GM12872 (cell line): ENCODE measurements at regions not wholly inside any gene's neighbourhood (a gene's known extent, or its start where the extent isn't known, plus 50 kb on each side); places are given as distances from the start of the nearest gene placed in this dataset.

Source experiments
- TF ChIP-seq, protein P1 (sequence below): IDR thresholded peaks from 3 replicates; pipeline ENCODE4 v1.5.1; 2011; ENCODE audit warnings: low read depth, mild to moderate bottlenecking, low read length, moderate library complexity; ENCODE audit not compliant: insufficient read depth

DNA sequence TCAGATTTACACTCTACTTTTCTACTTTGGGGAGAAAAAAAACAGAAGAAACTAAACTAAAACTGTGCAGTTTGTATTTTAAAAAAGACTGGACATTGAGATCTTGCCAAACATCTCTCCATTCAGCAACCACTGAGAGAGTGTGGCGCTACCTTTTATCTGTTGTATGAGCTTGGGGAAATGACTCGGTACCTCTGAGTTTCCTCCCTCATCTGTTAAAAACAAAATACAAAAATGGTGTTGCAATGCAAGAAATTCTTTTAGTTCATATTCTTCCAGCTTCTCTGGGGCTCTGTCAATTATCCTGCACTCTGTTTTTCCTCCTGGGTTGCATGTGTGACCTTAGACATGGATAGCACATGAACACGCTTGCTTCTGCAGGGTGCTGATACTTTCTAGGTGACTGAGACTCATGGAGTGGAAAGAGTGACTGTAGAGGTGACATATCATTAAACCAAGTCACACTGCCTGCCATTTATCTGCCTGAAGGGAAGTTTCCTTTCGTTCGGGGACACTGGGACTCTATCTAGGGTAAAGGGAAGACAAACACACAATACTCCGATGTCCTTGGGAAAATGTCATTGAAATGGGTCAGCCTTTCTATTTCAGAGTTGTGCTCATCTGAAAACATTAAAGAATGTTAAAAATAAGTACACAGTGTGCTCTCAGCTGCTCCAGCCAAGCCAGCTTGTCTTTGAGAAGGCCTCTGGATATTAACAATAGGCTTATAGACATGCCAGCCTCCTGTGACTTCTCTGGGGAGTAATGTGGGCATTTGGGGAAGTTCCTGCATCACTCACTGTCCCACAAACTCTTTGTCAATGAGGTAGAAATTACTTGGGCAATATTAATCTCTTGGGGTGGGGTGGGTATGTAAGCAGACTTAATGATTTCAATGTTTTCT is 91.4 kb downstream of the TRIB2 start:
- TF ChIP-seq, protein P1, sequence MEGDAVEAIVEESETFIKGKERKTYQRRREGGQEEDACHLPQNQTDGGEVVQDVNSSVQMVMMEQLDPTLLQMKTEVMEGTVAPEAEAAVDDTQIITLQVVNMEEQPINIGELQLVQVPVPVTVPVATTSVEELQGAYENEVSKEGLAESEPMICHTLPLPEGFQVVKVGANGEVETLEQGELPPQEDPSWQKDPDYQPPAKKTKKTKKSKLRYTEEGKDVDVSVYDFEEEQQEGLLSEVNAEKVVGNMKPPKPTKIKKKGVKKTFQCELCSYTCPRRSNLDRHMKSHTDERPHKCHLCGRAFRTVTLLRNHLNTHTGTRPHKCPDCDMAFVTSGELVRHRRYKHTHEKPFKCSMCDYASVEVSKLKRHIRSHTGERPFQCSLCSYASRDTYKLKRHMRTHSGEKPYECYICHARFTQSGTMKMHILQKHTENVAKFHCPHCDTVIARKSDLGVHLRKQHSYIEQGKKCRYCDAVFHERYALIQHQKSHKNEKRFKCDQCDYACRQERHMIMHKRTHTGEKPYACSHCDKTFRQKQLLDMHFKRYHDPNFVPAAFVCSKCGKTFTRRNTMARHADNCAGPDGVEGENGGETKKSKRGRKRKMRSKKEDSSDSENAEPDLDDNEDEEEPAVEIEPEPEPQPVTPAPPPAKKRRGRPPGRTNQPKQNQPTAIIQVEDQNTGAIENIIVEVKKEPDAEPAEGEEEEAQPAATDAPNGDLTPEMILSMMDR, result no peak

DNA sequence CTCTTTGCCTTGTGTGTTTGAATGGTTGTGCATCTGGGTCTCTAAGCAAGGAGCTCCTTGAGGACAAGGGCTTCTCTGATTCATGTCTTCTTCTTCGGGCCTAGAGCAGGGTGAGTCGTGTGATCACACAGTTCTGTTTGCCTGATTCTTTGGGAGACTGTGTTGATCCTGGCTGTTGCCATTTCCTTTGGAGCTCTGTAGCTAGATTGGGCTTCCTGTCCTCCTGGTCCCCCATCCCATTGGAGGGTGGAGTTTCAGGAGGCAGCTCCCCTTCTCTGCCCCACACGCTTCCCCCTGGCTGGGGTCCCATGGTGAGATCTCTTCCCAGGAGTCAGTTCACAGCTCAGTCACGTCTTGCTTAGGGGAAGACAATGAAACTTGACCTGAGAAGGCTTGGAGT is 92.8 kb downstream of the TRIB2 start:
- TF ChIP-seq, protein P1, result no peak

DNA sequence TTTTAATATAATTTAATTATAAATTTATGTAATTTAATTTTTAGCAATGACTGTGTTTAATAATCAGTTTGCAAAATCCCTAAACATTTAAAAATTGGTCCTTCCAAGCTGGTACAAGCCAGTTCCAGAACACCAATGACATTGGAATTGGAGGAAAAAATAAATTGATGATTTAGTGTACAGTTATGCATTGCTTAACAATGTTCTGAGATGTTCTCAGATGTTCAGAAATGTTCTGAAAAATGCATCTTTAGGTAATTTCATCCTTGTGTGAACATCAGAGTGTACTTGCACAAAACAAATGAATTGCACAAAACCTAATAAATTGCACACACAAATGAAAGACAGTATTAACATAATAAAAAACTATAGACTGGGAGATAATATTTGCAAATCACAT is 95.2 kb downstream of the TRIB2 start:
- TF ChIP-seq, protein P1, result no peak

DNA sequence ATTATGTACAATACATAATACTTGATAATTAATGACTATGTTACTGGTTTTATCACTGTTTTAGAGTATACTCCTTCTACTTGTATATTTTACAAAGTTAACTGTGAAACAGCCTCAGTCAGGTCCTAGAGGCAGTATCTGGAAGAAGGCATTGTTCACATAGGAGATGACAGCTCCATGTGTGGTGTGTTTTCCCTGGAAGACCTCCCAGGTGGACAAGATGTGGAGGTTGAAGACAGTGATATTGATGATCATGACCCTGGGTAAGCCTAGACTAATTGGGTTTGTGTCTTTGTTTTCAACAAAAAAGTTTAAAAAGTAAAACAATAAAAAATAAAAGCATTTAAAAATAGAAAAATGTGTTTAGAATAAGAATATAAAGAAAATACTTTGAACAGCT is 96.4 kb downstream of the TRIB2 start:
- TF ChIP-seq, protein P1, result no peak

DNA sequence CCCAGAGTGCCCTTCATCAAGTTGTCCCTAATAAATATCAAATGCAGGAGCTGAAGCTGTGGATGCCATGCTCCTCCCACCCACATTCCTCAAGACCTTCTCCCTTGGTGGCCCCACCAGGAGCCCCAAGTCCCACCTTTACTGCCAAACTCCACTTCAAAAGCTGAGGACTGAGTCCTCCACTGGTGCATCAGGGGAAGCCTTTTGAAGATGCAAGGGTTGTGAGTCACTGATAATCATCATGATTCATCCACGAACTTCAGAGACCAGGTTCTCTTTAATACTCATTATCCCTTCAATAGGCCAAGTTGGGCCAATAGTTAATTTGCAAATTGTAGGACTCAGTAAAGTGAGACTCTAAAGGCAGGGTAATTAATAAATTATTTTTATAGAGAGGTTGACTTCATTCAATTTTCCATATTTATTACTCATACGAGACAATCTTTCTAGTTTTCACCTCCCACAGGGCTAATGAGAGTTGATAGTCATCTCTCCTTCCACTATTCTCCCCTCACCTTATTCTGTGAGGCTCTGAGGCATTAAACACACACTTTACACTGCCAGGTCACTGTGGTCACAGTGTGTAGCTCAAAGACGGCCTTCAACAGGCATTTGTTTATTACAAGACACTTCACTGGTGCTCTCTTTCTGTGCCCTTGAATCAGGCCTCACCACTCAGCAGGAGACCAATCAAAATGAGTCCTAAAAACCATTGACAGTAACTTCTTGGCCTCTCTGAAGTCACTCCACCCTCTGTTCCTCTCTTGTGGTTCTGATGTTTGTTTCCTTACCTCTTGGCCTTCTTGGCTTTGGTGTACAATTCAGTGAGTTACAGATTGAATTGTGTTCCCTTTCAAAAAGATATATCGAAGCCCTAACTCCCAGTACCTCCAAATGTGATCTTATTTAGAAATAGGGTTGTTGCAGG is 99.9 kb downstream of the TRIB2 start:
- TF ChIP-seq, protein P1, result no peak

DNA sequence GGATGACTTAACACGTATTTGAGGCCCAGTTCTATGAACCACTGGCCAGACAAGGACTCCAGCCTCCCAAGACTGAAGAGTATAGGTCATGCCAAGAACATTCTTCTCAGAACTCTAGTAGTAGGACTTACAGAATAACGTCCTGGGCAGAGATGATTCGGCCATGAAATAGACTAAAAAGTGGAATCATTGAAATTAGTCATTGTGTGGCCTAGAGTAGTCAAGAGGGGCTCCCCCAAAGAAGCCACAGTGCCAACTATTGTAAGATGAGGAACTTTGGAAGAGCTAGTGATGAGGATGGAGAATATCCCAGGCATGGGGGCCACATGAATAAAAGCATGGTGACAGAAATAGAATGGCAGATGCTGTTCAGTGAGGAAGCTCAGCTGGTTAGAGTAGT is 101.1 kb downstream of the TRIB2 start:
- TF ChIP-seq, protein P1, result no peak

DNA sequence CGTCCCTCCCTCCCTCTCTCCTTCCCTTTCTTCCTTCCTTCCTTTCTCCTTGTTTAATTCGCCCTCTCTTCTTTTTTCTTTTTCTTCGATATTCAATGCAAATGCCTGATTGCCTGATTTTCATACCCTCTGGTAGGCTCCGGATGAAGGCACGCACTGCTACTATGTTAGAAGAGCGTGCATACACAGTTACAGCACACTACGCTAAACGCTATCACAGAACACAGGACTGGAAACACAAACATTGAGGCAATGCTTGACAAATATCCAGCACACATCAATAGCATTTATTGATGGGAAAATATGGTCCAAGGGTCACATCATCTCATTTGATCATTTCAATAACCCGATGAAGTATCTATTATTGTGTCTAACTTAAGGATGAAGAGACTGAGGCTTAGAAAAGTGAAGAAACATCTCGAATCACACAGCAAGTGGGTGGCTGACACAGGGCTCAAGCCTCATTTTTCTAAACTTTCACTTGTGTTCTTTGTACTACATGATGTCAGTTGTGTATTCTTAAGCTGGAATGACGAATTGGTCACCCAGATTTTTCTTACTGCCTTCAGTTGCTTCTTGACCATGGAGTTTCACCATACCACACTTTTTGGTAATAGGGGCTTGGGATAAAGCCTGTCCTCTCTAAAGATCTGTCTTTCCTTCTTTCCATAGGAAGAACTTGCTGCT is 101.8 kb downstream of the TRIB2 start:
- TF ChIP-seq, protein P1, result no peak
